Chondrocyte (in vitro differentiated cells): ENCODE measurements at regions not wholly inside any gene's neighbourhood (a gene's known extent, or its start where the extent isn't known, plus 50 kb on each side); places are given as distances from the start of the nearest gene placed in this dataset.

Experiments used
- DNase-seq: peaks from one replicate; pipeline ENCODE4 v3.0.0; 2021; ENCODE audit warnings: mixed read lengths, low spot score
- H3K27ac Mint-ChIP-seq: one replicate; pipeline ENCODE4 v1.8.0; 2021; ENCODE audit warnings: mild to moderate bottlenecking, moderate library complexity, mixed read lengths; ENCODE audit not compliant: unreplicated experiment
- H3K27me3 Mint-ChIP-seq: 2 replicates; pipeline ENCODE4 v1.8.0; 2021; ENCODE audit warnings: low read depth, mixed read lengths
- H3K36me3 Mint-ChIP-seq: 2 replicates; pipeline ENCODE4 v1.8.0; 2021; ENCODE audit warnings: low read depth, mixed read lengths
- H3K4me1 Mint-ChIP-seq: 2 replicates; pipeline ENCODE4 v1.8.0; 2021; ENCODE audit warnings: low read depth, mild to moderate bottlenecking, mixed read lengths
- H3K4me3 Mint-ChIP-seq: one replicate; pipeline ENCODE4 v1.8.0; 2021; ENCODE audit warnings: mild to moderate bottlenecking, moderate library complexity, mixed read lengths; ENCODE audit not compliant: unreplicated experiment
- H3K9me3 Mint-ChIP-seq: 2 replicates; pipeline ENCODE4 v1.8.0; 2021; ENCODE audit warnings: low read depth, mixed read lengths
- CTCF ChIP-seq: fragments of 200-600 bp; sonication (generic); IDR thresholded peaks from 2 replicates; pipeline ENCODE4 v1.5.0; 2021; ENCODE audit warnings: antibody characterized with exemption, mild to moderate bottlenecking, moderate library complexity

DNA sequence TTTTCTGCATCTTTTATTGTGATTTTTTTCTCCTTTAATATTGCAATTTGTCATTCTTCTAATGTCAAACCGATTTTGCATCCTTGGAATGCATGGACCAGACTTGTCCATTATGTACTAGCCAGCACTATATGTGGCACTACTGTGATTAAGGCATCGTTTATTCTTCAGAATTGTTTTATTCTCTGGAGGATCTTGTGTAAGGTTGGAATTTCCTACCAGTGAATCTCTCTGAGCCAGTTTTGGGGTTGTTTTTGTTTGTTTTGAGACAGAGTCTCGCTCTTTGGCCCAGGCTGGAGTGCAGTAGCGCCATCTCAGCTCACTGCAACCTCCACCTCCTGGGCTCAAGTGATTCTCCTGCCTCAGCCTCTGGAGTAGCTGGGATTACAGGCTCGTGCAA, 58.5 kb downstream of the IGLL5 start:
- no peak for TF ChIP-seq CTCF
- no peak for DNase-seq
- Mint-ChIP-seq H3K27ac (no peak overlapping the region), H3K9me3 (no peaks in the 10 kb centered on the region), H3K27me3 (peaks cover 26% of the 10 kb centered on the region), H3K4me3 (no peak overlapping the region), H3K4me1 (no peaks in the 10 kb centered on the region), H3K36me3 (no peaks in the 10 kb centered on the region)

GRCh38 chr22:22948651-22949571, 61.3 kb downstream of the IGLL5 start:
- peaks cover 48% of the 10 kb centered on the region for H3K27me3 Mint-ChIP-seq
- DNase-seq, result no peak
- H3K4me3 Mint-ChIP-seq, result no peak overlapping the region
- H3K9me3 Mint-ChIP-seq, result no peaks in the 10 kb centered on the region
- H3K36me3 Mint-ChIP-seq, result no peaks in the 10 kb centered on the region
- TF ChIP-seq CTCF, result no peak
- H3K27ac Mint-ChIP-seq, result no peak overlapping the region
- no peaks in the 10 kb centered on the region for H3K4me1 Mint-ChIP-seq

DNA sequence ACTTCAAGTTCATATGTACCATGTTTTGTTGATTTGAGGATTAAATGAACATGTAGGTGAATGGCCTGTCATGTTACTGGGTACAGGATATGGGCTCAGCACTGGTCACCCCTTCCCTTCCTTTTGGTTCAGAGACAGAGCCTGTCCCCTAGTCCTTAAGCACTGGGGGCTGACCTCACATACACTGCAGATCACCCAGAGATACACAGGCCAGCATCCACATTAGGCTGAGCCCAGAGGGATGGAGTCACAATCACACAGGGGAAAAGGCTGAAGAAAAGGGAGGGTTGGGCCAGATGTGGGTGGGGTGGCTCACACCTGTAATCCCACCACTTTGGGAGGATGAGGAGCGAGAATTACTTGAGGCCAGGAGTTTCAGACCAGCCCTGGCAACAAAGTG, 62.3 kb downstream of the IGLL5 start:
- no peak for TF ChIP-seq CTCF
- Mint-ChIP-seq H3K4me1 (no peaks in the 10 kb centered on the region), H3K9me3 (no peaks in the 10 kb centered on the region), H3K27ac (no peak overlapping the region), H3K36me3 (no peaks in the 10 kb centered on the region), H3K27me3 (peaks cover 49% of the 10 kb centered on the region), H3K4me3 (no peak overlapping the region)
- no peak for DNase-seq

- Mint-ChIP-seq H3K4me3 (no peak overlapping the region), H3K27me3 (peaks cover 51% of the 10 kb centered on the region)
Measured at GRCh38 chr22:22951035-22951434, 63.4 kb downstream of the IGLL5 start.

More at GRCh38 chr22:22951035-22951434, 63.4 kb downstream of the IGLL5 start:
- no peak for TF ChIP-seq CTCF
- Mint-ChIP-seq H3K36me3 (no peaks in the 10 kb centered on the region), H3K9me3 (no peaks in the 10 kb centered on the region), H3K4me1 (no peaks in the 10 kb centered on the region), H3K27ac (no peak overlapping the region)
- DNase-seq, result no peak
